Ectodermal cell (in vitro differentiated cells): ENCODE measurements at regions not wholly inside any gene's neighbourhood (a gene's known extent, or its start where the extent isn't known, plus 50 kb on each side); places are given as distances from the start of the nearest gene placed in this dataset.

Experiments used
- H3K27ac ChIP-seq: 2 replicates; pipeline ENCODE4 v1.7.0; 2013; ENCODE audit warnings: mild to moderate bottlenecking, low read depth, low read length; ENCODE audit not compliant: insufficient read depth, poor library complexity, severe bottlenecking
- H3K27me3 ChIP-seq: 2 replicates; pipeline ENCODE4 v1.7.0; 2013; ENCODE audit warnings: mild to moderate bottlenecking, low read length; ENCODE audit not compliant: insufficient read depth, control insufficient read depth, poor library complexity, severe bottlenecking
- H3K36me3 ChIP-seq: one replicate; pipeline ENCODE4 v1.7.0; 2013; ENCODE audit warnings: low read length; ENCODE audit not compliant: control insufficient read depth, insufficient read depth
- H3K4me1 ChIP-seq: one replicate; pipeline ENCODE4 v1.7.0; 2013; ENCODE audit warnings: low read length; ENCODE audit not compliant: control insufficient read depth, insufficient read depth
- H3K4me3 ChIP-seq: 2 replicates; pipeline ENCODE4 v1.7.0; 2013; ENCODE audit warnings: low read depth, low read length, control low read depth; ENCODE audit not compliant: insufficient read depth
- H3K9me3 ChIP-seq: 2 replicates; pipeline ENCODE4 v1.7.0; 2013; ENCODE audit warnings: mild to moderate bottlenecking, low read length, moderate library complexity; ENCODE audit not compliant: control insufficient read depth
- WGBS, 2 experiments: methylation state at CpG; one replicate each; pipeline ENCODE4 v1.1.7; 2013; ENCODE audit warnings: missing lambda C conversion rate in 2 of 2; 5-methylcytosine and 5-hydroxymethylcytosine counted together

DNA sequence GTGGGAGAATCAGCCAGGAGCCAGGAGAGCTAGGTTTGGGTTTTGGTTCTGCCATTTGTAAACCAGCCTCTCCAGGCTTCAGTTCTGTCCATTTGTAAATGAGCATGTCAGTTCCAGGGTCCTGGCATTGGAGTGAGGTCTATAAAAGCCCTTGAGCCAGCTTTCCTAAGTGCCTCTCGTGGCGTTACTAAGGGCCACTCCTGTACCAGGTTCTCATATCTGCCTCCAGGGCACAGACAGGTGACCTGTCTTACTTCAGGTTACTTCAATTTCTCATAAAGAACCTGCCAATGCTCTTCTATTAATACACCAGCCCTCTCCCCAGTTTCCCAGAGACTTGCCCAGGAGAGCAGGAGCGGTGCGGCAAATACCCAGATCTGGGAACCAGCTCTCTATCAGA is 101.9 kb downstream of the VEGFA start:
- H3K36me3 ChIP-seq: no peaks in the 10 kb centered on the region
- H3K9me3 ChIP-seq: no peaks in the 10 kb centered on the region
- 95 to 96% methylated on average over 4 of the region's 4 CpGs for WGBS, 2 experiments
- peaks cover 19% of the 10 kb centered on the region for H3K4me1 ChIP-seq
- H3K27me3 ChIP-seq: no peaks in the 10 kb centered on the region
- no peak overlapping the region for H3K27ac ChIP-seq
- no peak overlapping the region for H3K4me3 ChIP-seq

DNA sequence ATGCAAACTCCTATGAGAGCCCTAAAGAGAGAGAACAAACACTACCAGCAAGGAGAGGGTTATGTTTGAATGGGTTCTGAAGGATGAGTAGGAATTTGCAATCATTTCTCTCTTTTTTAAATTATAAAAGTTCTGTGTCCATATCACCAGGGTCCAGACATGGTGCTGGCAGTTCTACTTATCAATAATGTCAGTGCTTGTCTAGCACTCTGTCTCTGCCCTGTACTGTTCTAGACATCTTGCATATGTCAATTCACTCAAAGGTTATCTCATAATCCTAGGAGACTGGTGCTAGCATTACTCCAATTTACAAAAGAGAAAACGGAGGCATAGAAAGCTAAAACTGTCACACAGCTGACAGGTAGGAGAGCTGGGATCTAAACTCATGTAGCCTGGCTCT is 101.3 kb downstream of the VEGFA start:
- H3K36me3 ChIP-seq: no peaks in the 10 kb centered on the region
- peaks cover 21% of the 10 kb centered on the region for H3K4me1 ChIP-seq
- no peak overlapping the region for H3K27ac ChIP-seq
- H3K9me3 ChIP-seq: no peaks in the 10 kb centered on the region
- WGBS, 2 experiments: 81 to 100% methylated on average over 1 of the region's 1 CpG
- no peak overlapping the region for H3K4me3 ChIP-seq
- H3K27me3 ChIP-seq: no peaks in the 10 kb centered on the region

DNA sequence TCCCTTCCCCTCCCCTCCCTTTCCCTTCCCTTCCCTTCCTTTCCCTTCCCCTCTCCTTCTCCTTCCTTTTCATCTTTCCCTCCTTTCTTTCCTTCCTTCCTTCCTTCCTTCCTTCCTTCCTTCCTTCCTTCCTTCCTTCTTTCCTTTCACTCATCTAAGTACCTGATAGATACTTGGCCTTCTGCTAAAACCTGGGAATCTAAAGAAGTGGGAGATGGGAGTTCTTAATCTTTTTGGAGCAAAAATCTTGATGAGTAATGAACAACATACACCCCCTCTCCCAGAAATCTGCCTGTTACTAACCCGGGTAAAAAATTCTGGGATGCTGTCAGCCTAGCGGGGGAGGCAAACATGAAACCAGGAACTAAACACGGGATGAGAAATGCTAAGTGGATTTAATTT is 100.7 kb downstream of the VEGFA start:
- Histone ChIP-seq H3K4me1 (peaks cover 27% of the 10 kb centered on the region), H3K36me3 (no peaks in the 10 kb centered on the region), H3K27ac (no peak overlapping the region), H3K27me3 (no peaks in the 10 kb centered on the region), H3K4me3 (no peak overlapping the region), H3K9me3 (no peaks in the 10 kb centered on the region)
- WGBS, 2 experiments: 82 to 88% methylated on average over 3 of the region's 3 CpGs

GRCh38 chr6:43869792-43870659 is 100.0 kb downstream of the VEGFA start:
- H3K27me3 ChIP-seq: no peaks in the 10 kb centered on the region
- H3K4me3 ChIP-seq: no peak overlapping the region
- H3K4me1 ChIP-seq: peaks cover 31% of the 10 kb centered on the region
- no peak overlapping the region for H3K27ac ChIP-seq
- H3K36me3 ChIP-seq: no peaks in the 10 kb centered on the region
- 50 to 52% methylated on average over 8 of the region's 8 CpGs for WGBS, 2 experiments
- H3K9me3 ChIP-seq: no peaks in the 10 kb centered on the region

- Histone ChIP-seq H3K4me3 (no peak overlapping the region), H3K9me3 (no peaks in the 10 kb centered on the region), H3K27ac (no peak overlapping the region), H3K36me3 (no peaks in the 10 kb centered on the region), H3K4me1 (peaks cover 31% of the 10 kb centered on the region), H3K27me3 (no peaks in the 10 kb centered on the region)
- WGBS, 2 experiments: 91 to 93% methylated on average over 12 of the region's 12 CpGs
Measured at GRCh38 chr6:43869079-43869710, 99.2 kb downstream of the VEGFA start.

DNA sequence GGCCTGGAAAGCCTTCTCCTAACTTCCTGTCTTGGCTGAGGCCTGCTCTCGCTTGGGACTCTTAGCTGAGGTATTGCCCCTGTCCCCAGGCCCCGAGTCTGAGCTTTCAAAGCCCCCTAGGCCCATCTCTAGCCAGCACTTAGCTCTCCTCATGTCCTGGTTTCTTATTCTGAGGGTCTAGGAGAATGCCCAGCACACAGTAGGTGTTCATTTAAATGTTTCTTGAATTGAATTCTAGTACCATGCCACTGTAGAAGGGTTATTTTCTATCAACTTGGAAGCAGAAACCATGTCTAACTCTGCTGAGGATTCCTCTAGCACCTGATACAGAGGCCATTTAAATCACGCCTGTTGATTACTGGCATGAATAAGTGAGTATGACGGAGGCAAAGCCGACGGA is 98.5 kb downstream of the VEGFA start:
- Histone ChIP-seq H3K9me3 (no peaks in the 10 kb centered on the region), H3K4me3 (no peak overlapping the region), H3K36me3 (no peaks in the 10 kb centered on the region), H3K27me3 (no peaks in the 10 kb centered on the region), H3K27ac (no peak overlapping the region), H3K4me1 (peaks cover 30% of the 10 kb centered on the region)
- WGBS, 2 experiments: 94% methylated on average over 6 of the region's 6 CpGs

GRCh38 chr6:43867996-43868395 is 98.0 kb downstream of the VEGFA start:
- Histone ChIP-seq H3K4me3 (no peak overlapping the region), H3K36me3 (no peaks in the 10 kb centered on the region), H3K4me1 (peaks cover 30% of the 10 kb centered on the region), H3K27me3 (peaks cover 4% of the 10 kb centered on the region), H3K9me3 (no peaks in the 10 kb centered on the region), H3K27ac (no peak overlapping the region)
- WGBS, 2 experiments: 94 to 97% methylated on average over 5 of the region's 5 CpGs

GRCh38 chr6:43867246-43867645 is 97.2 kb downstream of the VEGFA start:
- H3K36me3 ChIP-seq: no peaks in the 10 kb centered on the region
- H3K4me3 ChIP-seq: no peak overlapping the region
- H3K4me1 ChIP-seq: peaks cover 30% of the 10 kb centered on the region
- H3K27ac ChIP-seq: no peak overlapping the region
- 92 to 96% methylated on average over 4 of the region's 4 CpGs for WGBS, 2 experiments
- H3K9me3 ChIP-seq: no peaks in the 10 kb centered on the region
- peaks cover 6% of the 10 kb centered on the region for H3K27me3 ChIP-seq

DNA sequence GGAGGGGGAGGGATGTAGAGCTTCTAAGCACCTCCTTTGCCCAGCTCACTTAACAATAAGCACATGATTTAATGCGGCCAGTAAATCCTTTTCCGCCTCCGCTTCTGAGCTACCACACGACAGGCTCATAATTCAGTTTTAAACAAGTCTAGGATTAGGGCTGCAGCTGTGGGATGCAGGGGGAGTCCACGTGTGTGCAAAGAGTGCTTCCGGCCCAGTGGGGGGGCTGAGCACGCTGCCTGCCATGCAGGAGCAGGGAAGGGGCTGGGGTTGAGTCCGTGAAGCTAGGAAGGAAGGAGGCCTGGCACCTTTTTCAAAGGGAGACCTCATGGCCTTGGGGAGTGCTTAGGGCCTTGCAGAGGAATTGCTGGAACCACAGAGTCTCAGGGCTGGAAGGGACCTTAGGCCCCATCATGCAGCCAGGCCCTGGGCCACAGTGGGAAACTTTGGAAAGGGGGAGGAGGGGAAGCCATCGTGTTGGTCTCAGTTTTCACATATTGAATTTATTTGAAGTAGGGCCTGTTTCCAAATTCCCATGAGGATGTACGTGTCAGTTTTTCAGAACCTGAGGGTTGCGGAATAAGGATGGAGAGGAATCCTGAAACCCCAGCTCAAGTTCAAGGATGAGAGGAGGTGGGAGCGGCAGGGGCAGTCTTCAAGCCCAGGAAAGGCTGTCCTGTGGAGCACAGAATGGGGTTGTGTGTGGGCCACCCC is 96.1 kb downstream of the VEGFA start:
- Histone ChIP-seq H3K9me3 (no peaks in the 10 kb centered on the region), H3K4me1 (peaks cover 30% of the 10 kb centered on the region), H3K27ac (no peak overlapping the region), H3K36me3 (no peaks in the 10 kb centered on the region), H3K27me3 (peaks cover 6% of the 10 kb centered on the region), H3K4me3 (no peak overlapping the region)
- 76 to 81% methylated on average over 12 of the region's 12 CpGs for WGBS, 2 experiments

DNA sequence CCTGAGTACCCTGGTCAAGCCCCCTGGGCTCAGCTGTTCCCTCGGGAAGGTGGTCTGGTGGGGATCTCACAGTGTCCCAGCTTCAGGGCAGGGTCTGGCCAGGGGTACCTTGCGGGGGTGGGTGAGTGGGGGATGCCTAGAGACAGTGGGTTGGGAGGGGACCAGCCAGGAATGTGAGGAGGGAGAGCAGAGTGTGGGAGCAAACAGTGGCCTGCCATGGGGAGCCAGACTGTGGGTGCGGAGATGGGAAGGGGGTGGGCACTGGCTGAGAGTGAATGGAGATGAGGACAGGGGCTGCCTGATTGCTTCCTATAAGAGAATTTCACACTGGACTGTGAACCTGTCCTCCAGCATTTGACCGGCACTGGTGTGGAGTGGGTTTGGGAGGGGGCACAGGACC is 95.1 kb downstream of the VEGFA start:
- Histone ChIP-seq H3K27ac (no peak overlapping the region), H3K27me3 (peaks cover 6% of the 10 kb centered on the region), H3K4me3 (no peak overlapping the region), H3K4me1 (peaks cover 35% of the 10 kb centered on the region), H3K9me3 (no peaks in the 10 kb centered on the region), H3K36me3 (no peaks in the 10 kb centered on the region)
- 89 to 90% methylated on average over 4 of the region's 4 CpGs for WGBS, 2 experiments
